ENCODE measurements at regions not wholly inside any gene's neighbourhood (a gene's known extent, or its start where the extent isn't known, plus 50 kb on each side); places are given as distances from the start of the nearest gene placed in this dataset.

DNA sequence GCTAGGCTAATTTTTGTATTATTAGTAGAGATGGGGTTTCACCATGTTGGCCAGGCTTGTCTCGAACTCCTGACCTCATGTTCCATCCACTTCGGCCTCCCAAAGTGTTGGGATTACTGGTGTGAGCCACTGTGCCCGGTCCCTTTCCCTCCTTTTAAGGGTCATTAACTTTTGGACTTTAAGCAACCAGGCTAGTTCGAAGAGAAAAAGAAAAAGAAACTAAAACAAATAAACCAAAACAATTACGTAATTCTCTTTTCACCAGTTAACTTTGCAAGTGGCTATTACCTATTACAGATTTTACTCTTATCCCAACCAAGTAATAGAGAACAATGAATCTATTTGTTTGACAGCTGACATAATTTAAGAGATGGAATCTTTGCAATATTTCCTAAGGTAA lies 72.8 kb upstream of the SEMA3C start:
- TF ChIP-seq ZNF274 (IDR thresholded peaks at IDR 0.05; ENCODE audit: low read depth, low read length) (no peak), SUZ12 (IDR thresholded peaks at IDR 0.05; ENCODE audit: extremely low read depth, insufficient read depth, insufficient read length) (no peak), YY1 (IDR thresholded peaks at IDR 0.05; ENCODE audit: insufficient read depth, insufficient read length) (no peak)
- no peaks in the 10 kb centered on the region for H3K27me3 ChIP-seq (ENCODE audit: insufficient read depth, insufficient read length)
- H3K4me1 ChIP-seq (ENCODE audit: insufficient read depth, insufficient read length) = no peaks in the 10 kb centered on the region
- H3K9me3 ChIP-seq (ENCODE audit: insufficient read depth, low read length) = no peaks in the 10 kb centered on the region
- no peak overlapping the region for H3K4me3 ChIP-seq (ENCODE audit: insufficient read length, low read depth)
- H3K9ac ChIP-seq (ENCODE audit: insufficient read length, low read depth) = no peak overlapping the region
- no peak for DNase-seq (ENCODE audit: low read depth, low spot score)
- no peaks in the 10 kb centered on the region for H3K36me3 ChIP-seq (ENCODE audit: insufficient read depth, insufficient read length, low read length)

DNA sequence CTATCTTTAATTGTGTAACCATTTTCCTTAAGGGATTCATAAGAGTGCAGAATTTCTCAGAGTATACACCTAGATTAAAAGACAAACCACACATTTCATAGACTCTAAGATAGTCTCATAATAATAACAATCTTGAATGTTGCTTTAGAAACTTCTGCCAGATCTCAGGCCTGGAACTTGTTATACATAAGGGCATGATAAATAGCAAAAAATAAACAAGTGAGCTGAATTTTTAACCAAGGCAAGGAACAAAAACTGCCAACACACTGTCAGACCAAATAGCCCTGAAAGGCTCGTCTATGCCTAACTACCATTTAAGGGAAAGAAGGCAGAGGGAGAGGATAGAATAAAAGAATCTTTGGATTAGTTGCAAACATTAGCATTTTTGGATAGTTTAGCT lies 65.8 kb upstream of the SEMA3C start:
- no peak overlapping the region for H3K9ac ChIP-seq (ENCODE audit: insufficient read length, low read depth)
- H3K36me3 ChIP-seq (ENCODE audit: insufficient read depth, insufficient read length, low read length) = no peaks in the 10 kb centered on the region
- H3K4me3 ChIP-seq (ENCODE audit: insufficient read length, low read depth) = no peak overlapping the region
- H3K4me1 ChIP-seq (ENCODE audit: insufficient read depth, insufficient read length) = no peaks in the 10 kb centered on the region
- no peaks in the 10 kb centered on the region for H3K9me3 ChIP-seq (ENCODE audit: insufficient read depth, low read length)
- DNase-seq (ENCODE audit: low read depth, low spot score) = no peak
- H3K27me3 ChIP-seq (ENCODE audit: insufficient read depth, insufficient read length) = no peaks in the 10 kb centered on the region
- no peak for TF ChIP-seq SUZ12 (IDR thresholded peaks at IDR 0.05; ENCODE audit: extremely low read depth, insufficient read depth, insufficient read length)
- no peak for TF ChIP-seq ZNF274 (IDR thresholded peaks at IDR 0.05; ENCODE audit: low read depth, low read length)
- no peak for TF ChIP-seq YY1 (IDR thresholded peaks at IDR 0.05; ENCODE audit: insufficient read depth, insufficient read length)

DNA sequence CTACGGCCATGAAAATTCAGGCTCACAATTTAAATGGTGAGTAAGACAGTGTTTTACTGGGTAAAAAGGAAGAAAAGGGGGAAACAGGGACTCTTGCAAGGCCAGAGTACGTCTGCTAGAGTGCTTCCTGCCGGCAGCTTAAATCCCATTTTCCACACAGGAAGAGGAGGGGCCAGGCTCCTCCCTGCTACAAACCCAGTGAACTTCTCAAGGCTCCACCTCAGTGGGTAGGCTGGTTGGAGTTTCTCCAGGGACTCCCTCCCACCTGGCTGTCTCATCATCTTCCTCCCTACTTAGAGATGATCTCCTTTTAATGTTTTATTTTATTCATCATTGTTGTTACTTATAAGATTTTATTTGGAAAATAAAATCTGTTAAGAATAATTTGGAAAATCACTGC lies 62.6 kb upstream of the SEMA3C start:
- no peaks in the 10 kb centered on the region for H3K9me3 ChIP-seq (ENCODE audit: insufficient read depth, low read length)
- H3K9ac ChIP-seq (ENCODE audit: insufficient read length, low read depth) = no peak overlapping the region
- DNase-seq (ENCODE audit: low read depth, low spot score) = no peak
- no peaks in the 10 kb centered on the region for H3K27me3 ChIP-seq (ENCODE audit: insufficient read depth, insufficient read length)
- no peaks in the 10 kb centered on the region for H3K36me3 ChIP-seq (ENCODE audit: insufficient read depth, insufficient read length, low read length)
- no peak for TF ChIP-seq SUZ12 (IDR thresholded peaks at IDR 0.05; ENCODE audit: extremely low read depth, insufficient read depth, insufficient read length)
- no peak overlapping the region for H3K4me3 ChIP-seq (ENCODE audit: insufficient read length, low read depth)
- no peaks in the 10 kb centered on the region for H3K4me1 ChIP-seq (ENCODE audit: insufficient read depth, insufficient read length)

DNA sequence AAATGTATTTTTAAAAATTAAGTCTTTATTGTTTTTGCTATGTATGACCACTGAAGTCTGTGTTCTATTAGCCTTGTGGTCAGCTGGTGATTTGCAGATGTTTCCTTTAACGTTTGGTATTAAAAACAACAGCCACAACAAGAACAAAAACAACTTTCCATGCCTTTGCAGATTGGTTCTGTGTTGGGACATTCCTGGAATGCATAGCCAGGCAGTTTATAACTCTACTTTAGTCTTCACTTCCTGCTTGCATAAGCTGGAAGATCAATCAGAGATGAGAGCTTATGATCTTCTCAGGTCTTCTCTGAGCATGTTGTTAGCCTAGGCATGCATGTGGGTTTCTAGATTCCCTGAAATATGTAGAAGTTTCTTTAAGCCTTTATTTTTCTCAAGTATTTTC lies 58.9 kb upstream of the SEMA3C start:
- Histone ChIP-seq H3K9ac (ENCODE audit: insufficient read length, low read depth) (no peak overlapping the region), H3K27me3 (ENCODE audit: insufficient read depth, insufficient read length) (no peaks in the 10 kb centered on the region), H3K4me3 (ENCODE audit: insufficient read length, low read depth) (no peak overlapping the region), H3K4me1 (ENCODE audit: insufficient read depth, insufficient read length) (no peaks in the 10 kb centered on the region), H3K36me3 (ENCODE audit: insufficient read depth, insufficient read length, low read length) (no peaks in the 10 kb centered on the region), H3K9me3 (ENCODE audit: insufficient read depth, low read length) (no peaks in the 10 kb centered on the region; the same call in 1 of the 2 replicates)
- no peak for TF ChIP-seq ZNF274 (IDR thresholded peaks at IDR 0.05; ENCODE audit: low read depth, low read length)
- no peak for TF ChIP-seq SUZ12 (IDR thresholded peaks at IDR 0.05; ENCODE audit: extremely low read depth, insufficient read depth, insufficient read length)
- no peak for TF ChIP-seq YY1 (IDR thresholded peaks at IDR 0.05; ENCODE audit: insufficient read depth, insufficient read length)
- no peak for DNase-seq (ENCODE audit: low read depth, low spot score)

DNA sequence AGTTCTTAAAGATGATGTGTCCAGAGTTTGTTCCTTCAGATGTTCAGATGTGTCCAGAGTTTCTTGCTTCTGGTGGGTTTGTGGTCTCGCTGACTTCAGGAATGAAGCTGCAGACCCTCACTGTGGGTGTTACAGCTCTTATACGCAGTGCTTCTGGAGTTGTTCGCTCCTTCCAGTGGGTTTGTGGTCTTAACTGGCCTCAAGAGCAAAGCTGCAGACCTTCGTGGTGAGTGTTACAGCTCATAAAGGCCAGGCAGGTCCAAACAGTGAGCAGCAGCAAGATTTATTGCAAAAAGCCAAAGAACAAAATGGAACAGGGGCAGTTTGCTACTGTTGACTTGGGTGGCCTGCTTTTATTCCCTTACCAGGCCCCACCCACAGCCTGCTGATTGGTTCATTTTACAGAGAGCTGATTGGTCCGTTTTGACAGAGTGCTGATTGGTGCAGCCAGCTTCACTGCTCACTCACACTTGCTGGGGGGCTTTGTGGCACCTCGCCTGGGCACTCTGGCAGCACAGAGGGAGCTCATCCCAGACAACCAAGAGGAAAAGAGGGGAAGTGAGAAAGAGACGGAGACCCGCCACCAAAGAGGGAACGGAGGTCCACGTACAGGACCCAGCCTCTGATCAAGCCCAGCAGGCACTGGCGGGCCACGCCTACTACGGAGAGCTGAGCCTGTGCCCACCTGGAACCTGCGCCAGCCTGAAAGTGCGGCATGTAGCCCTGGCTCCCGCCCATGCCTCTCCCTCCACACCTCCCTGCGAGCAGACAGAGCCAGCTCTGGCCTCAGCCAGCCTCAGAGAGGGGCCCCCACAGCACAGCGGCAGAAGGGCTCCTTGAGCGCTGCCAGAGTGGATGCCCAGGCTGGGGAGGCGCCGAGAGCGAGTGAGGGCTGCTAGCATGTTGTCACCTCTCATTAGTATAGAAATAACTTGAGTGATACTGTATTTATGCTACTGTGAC lies 55.8 kb upstream of the SEMA3C start:
- TF ChIP-seq YY1 (IDR thresholded peaks at IDR 0.05; ENCODE audit: insufficient read depth, insufficient read length) = no peak
- TF ChIP-seq SUZ12 (IDR thresholded peaks at IDR 0.05; ENCODE audit: extremely low read depth, insufficient read depth, insufficient read length) = no peak
- no peak for TF ChIP-seq ZNF274 (IDR thresholded peaks at IDR 0.05; ENCODE audit: low read depth, low read length)
- Histone ChIP-seq H3K9me3 (ENCODE audit: insufficient read depth, low read length) (no peaks in the 10 kb centered on the region; the same call in 1 of the 2 replicates), H3K9ac (ENCODE audit: insufficient read length, low read depth) (no peak overlapping the region), H3K27me3 (ENCODE audit: insufficient read depth, insufficient read length) (no peaks in the 10 kb centered on the region), H3K4me1 (ENCODE audit: insufficient read depth, insufficient read length) (no peaks in the 10 kb centered on the region), H3K4me3 (ENCODE audit: insufficient read length, low read depth) (no peak overlapping the region), H3K36me3 (ENCODE audit: insufficient read depth, insufficient read length, low read length) (no peaks in the 10 kb centered on the region)
- DNase-seq (ENCODE audit: low read depth, low spot score) = no peak

DNA sequence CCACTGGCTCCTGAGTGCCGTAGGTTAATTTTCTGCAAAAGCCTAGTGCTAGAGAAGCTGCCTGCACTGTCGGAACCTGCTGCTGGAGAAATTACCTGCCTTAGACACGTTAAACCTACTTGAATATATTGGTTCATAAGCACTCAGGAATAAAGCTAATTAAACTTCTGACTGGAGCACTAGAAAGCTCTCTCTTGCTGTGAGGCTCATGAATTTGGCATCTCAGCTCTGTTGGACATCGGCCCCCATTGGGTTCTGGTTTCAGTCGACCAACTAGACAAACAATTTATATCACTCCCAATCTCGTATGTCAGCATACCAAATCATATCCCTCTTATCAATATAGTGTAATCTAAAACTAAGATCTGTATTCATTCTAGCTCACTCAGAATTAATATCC lies 52.4 kb upstream of the SEMA3C start:
- H3K4me3 ChIP-seq (ENCODE audit: insufficient read length, low read depth) = no peak overlapping the region
- DNase-seq (ENCODE audit: low read depth, low spot score) = no peak
- H3K27me3 ChIP-seq (ENCODE audit: insufficient read depth, insufficient read length) = no peaks in the 10 kb centered on the region
- no peaks in the 10 kb centered on the region for H3K4me1 ChIP-seq (ENCODE audit: insufficient read depth, insufficient read length)
- H3K36me3 ChIP-seq (ENCODE audit: insufficient read depth, insufficient read length, low read length) = no peaks in the 10 kb centered on the region
- no peaks in the 10 kb centered on the region; the same call in 1 of the 2 replicates for H3K9me3 ChIP-seq (ENCODE audit: insufficient read depth, low read length)
- no peak overlapping the region for H3K9ac ChIP-seq (ENCODE audit: insufficient read length, low read depth)
- TF ChIP-seq SUZ12 (IDR thresholded peaks at IDR 0.05; ENCODE audit: extremely low read depth, insufficient read depth, insufficient read length) (no peak), YY1 (IDR thresholded peaks at IDR 0.05; ENCODE audit: insufficient read depth, insufficient read length) (no peak), ZNF274 (IDR thresholded peaks at IDR 0.05; ENCODE audit: low read depth, low read length) (no peak)
